Right lobe of liver (tissue), 6 donors: ENCODE measurements at regions not wholly inside any gene's neighbourhood (a gene's known extent, or its start where the extent isn't known, plus 50 kb on each side); places are given as distances from the start of the nearest gene placed in this dataset.
"Not testable (repeated sequence)": the region's sequence is repeated elsewhere in the genome, so short reads cannot be mapped to it uniquely, and the experiment has no call there.

ENCODE experiments used
- ATAC-seq, 4 donors: fragments of 200-7000 bp; cut with Tn5 transposase; one replicate each; pipeline ENCODE4 v1.9.1; 2020; ENCODE audit warnings: mild to moderate bottlenecking in 4 of 4, moderate library complexity in 4 of 4
- DNase-seq, 3 donors: peaks; one replicate each; pipeline ENCODE4 v3.0.0-alpha.2; 2020
- H3K27ac ChIP-seq, 3 donors: fragments of 200-600 bp; one replicate each; pipeline ENCODE4 v1.8.0; 2022
- H3K27me3 ChIP-seq, 2 donors: fragments of 200-600 bp; one replicate each; pipeline ENCODE4 v1.8.0; 2022
- H3K36me3 ChIP-seq, 4 donors: fragments of 200-600 bp; sonication (generic) in 1 of 4; one replicate each; pipeline versions ENCODE4 v1.5.1 to v1.8.0; 2017 to 2022; ENCODE audit warnings: control low read depth in 1 of 4
- H3K4me1 ChIP-seq, 4 donors: fragments of 200-600 bp; sonication (generic) in 1 of 4; one replicate each; pipeline versions ENCODE4 v1.5.1 to v1.8.0; 2017 to 2022; ENCODE audit warnings: control low read depth in 1 of 4
- H3K4me3 ChIP-seq, 3 donors: fragments of 200-600 bp; one replicate each; pipeline ENCODE4 v1.8.0; 2022
- H3K9me3 ChIP-seq, 4 donors: fragments of 200-600 bp; sonication (generic) in 1 of 4; one replicate each; pipeline versions ENCODE4 v1.5.1 to v1.8.0; 2017 to 2022; ENCODE audit warnings: control low read depth in 1 of 4
- WGBS: methylation state at CpG from one replicate; pipeline ENCODE4 v1.1.6; 2018; ENCODE audit warnings: low coverage, low lambda C conversion rate; ENCODE audit not compliant: insufficient coverage; ENCODE audit errors: missing lambda C conversion rate; 5-methylcytosine and 5-hydroxymethylcytosine counted together
- intact Hi-C, 2 donors: fragments of 100-400 bp; cut with DNase I; formaldehyde crosslinking; loops; one replicate each; pipeline versions ENCODE4 v1.11.2 to v1.14.1; 2022
- TF ChIP-seq, protein P1 (sequence below), 4 donors: fragments of 200-600 bp in 3 of 4; fragments of 450-650 bp in 1 of 4; IDR thresholded peaks; one replicate each; pipeline versions ENCODE4 v1.5.1 to v1.8.0; 2016 to 2022; ENCODE audit warnings: antibody characterized with exemption in 4 of 4, mild to moderate bottlenecking in 2 of 4
- donor health status: DM: no; HTN: yes; CAD: no.
- donor health status: DM: no; HTN: no; CAD: no.
- donor health status: DM: no; HTN: no; CAD: no.
- donor health status: DM: no; HTN: yes; CAD: no.
- donor health status: DM: no; HTN: yes; CAD: no.

DNA sequence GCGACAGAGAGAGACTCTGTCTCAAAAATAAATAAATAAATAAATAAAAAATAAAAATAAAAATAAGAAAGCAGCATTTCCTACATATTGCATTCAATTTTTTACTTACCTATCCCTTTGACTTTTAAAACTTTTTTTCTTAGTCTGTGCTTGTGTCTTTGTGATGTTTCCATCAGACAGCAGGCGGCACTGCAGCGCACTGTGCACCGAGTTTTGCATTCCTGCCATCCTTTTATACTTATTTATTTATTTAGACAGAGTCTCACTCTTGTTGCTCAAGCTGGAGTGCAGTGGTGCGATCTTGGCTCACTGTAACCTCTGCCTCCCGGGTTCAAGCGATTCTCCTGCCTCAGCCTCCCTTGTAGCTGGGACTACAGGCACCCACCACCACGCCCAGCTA, 203.9 kb downstream of the SPATA31A1 start:
- ATAC-seq (peak in 3 of 4 donors; percentile 50 to 58 (median 57)), DNase-seq (peak in 1 of 3 donors; percentile 32)
- not testable (repeated sequence) for H3K4me1 ChIP-seq

DNA sequence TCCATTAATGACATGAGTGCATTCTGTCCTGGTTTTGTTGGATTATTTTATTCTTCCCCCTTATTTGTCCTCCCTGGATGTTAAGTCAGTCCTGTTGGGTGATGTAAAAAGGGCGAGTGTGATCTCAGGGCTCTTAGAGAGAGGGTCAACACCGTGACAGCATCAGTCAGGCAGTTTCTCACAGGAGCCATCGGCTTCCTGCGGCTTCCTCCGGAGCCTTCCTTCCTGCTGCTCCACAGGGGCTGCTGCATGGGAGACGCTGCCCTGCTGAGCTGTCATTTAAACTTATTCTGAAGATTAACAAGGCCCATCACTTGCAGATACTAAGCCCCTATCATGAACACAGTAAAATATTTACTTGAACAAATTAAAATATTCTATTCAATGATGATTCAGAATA, 211.3 kb downstream of the SPATA31A1 start:
- DNase-seq, H3K4me3 ChIP-seq, H3K27ac ChIP-seq, H3K4me1 ChIP-seq, H3K9me3 ChIP-seq, intact Hi-C loops, H3K36me3 ChIP-seq, H3K27me3 ChIP-seq: not testable (repeated sequence)
- peak in 1 of 4 donors; percentile 21 for ATAC-seq
- WGBS: 0% methylated on average over 6 of the region's 6 CpGs

More for the DNA sequence above, 203.9 kb downstream of the SPATA31A1 start:
- H3K27ac ChIP-seq, H3K9me3 ChIP-seq, H3K27me3 ChIP-seq, H3K36me3 ChIP-seq, intact Hi-C loops, H3K4me3 ChIP-seq: not testable (repeated sequence)
- 62% methylated on average over 7 of the region's 8 CpGs for WGBS
- TF ChIP-seq, protein P1, sequence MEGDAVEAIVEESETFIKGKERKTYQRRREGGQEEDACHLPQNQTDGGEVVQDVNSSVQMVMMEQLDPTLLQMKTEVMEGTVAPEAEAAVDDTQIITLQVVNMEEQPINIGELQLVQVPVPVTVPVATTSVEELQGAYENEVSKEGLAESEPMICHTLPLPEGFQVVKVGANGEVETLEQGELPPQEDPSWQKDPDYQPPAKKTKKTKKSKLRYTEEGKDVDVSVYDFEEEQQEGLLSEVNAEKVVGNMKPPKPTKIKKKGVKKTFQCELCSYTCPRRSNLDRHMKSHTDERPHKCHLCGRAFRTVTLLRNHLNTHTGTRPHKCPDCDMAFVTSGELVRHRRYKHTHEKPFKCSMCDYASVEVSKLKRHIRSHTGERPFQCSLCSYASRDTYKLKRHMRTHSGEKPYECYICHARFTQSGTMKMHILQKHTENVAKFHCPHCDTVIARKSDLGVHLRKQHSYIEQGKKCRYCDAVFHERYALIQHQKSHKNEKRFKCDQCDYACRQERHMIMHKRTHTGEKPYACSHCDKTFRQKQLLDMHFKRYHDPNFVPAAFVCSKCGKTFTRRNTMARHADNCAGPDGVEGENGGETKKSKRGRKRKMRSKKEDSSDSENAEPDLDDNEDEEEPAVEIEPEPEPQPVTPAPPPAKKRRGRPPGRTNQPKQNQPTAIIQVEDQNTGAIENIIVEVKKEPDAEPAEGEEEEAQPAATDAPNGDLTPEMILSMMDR (IDR thresholded peaks at IDR 0.05): peak in 2 of 4 donors; percentile 13 to 23

DNA sequence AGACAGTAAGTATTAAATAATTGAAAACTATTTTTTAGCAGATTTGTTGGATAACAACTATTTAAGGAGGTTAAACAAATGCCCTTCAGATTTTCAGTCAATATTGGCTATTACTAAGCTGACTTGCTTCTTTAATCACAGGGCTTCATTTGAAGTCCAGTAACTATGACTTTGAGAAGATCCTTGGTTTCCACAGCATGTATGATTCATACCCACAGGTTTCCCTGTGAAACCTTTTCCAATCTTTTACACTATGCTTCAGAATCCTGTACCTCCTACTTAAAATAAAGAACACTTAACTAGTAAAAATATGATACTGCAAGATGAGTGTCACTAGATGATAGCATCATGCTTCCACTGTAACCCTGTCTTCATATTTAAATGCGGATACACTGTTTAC, 211.9 kb downstream of the SPATA31A1 start:
- ATAC-seq, H3K27me3 ChIP-seq, H3K4me1 ChIP-seq, intact Hi-C loops, H3K9me3 ChIP-seq, H3K36me3 ChIP-seq, H3K4me3 ChIP-seq, DNase-seq, H3K27ac ChIP-seq: not testable (repeated sequence)
- WGBS: 100% methylated on average over 1 of the region's 1 CpG

DNA sequence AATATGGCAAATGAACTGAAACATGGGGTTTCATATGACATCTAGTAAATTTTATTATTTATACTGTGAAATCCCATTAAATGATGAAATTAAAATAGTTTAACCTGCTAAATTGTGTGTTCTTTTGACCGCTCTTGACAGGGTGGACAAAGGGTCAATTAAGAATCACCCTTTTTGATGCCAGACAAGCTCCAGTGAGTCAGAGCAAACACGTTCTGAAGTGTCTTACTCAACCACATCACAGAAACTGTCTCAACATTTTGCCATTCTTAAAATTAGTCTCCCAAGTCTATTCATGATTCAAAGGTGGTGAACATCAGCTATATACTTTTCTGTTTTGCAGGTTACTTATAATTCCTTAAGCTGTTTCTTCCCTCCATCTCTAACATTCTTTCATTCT, 213.4 kb downstream of the SPATA31A1 start:
- 40% methylated on average over 1 of the region's 2 CpGs for WGBS
- DNase-seq, H3K4me3 ChIP-seq, H3K4me1 ChIP-seq, ATAC-seq, H3K27me3 ChIP-seq, H3K27ac ChIP-seq, intact Hi-C loops, H3K9me3 ChIP-seq, H3K36me3 ChIP-seq: not testable (repeated sequence)

DNA sequence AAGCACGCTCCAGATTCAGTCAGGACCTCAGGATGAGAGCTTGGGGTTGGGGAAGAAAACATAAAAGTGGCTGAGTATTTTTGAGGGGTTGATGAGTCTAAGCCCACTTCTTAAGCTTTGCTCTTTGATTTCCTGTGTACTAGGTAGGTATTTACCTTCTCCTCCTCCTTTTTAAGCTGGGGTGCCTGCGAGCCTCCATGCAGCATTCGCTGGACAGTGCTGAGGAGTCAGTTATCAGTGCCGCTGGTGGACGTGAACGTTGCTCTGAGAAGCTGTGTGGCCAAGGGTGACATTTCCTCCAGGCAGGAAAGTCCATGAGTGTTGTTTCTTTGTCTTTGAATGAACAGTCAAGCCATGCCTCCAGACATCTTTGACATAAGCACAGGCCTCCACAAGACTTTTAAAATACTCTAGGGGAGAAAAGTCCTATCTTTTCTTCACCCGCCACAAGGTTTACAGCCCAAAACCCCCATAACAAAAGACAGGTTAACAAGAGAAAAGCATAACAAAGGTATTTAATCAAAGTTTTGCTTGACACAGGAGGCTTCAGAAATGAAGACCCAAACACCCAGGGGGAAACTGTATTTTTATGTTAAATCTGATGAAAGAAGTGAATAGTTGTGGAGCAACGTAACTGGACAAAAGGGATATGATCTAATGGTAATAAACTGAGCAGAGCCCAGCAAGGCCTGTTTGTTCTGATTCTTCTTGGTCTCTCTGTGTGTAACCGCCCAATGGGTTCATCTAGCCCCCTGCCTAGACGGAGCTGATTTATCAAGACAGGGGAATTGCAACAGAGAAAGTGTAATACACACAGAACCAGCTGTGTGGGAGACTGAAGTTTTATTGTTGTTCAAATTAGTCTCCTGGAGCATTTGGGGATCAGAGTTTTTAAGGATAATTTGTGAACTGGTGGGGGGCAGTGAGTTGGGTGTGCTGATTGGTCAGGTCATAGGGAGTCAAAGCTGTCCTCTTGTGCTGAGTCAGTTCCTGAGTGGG, 217.9 kb downstream of the SPATA31A1 start:
- DNase-seq, H3K4me3 ChIP-seq, H3K27ac ChIP-seq, intact Hi-C loops, H3K36me3 ChIP-seq, H3K27me3 ChIP-seq, H3K4me1 ChIP-seq, H3K9me3 ChIP-seq: not testable (repeated sequence)
- ATAC-seq: peak in 1 of 4 donors; percentile 30
- WGBS: 23% methylated on average over 2 of the region's 10 CpGs

DNA sequence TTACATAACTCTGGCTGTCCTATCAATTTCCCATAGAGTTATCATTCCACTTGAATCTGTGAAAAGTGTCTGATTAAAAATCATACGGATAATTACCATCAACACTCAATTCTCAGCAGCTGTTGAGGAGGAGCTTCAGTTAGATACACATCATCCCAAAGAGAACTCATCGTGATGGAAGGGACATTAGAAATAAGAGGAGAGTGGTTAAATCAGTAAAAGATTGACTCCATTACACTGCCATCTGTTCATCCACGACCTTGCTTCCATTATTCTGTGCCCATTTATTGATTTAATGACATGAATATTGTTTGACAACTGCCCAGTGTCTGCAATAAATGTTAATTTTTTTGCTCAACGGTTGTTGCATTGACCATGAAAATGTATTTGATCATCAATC, 223.5 kb downstream of the SPATA31A1 start:
- DNase-seq, H3K27me3 ChIP-seq, H3K36me3 ChIP-seq, H3K4me1 ChIP-seq, H3K4me3 ChIP-seq, ATAC-seq, intact Hi-C loops, H3K9me3 ChIP-seq, H3K27ac ChIP-seq: not testable (repeated sequence)
- WGBS: 46% methylated on average over 3 of the region's 4 CpGs

DNA sequence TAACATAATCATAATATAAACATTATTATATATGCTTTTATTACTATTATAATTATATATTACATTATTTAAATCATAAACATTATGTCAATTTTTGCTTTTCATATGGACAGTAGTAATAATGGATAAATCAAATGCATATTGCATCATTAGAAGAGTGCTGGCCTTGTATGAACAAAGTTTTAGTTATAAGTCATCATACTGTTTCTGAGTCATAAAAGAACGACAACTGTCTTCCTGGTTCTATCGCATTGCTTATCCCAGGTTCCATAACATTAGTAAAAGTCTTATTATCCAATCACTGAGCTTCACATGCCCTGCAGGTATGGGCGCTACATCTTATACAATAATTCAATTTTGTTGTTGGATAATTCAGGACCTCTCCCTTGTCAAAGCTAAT, 225.8 kb downstream of the SPATA31A1 start:
- H3K4me3 ChIP-seq, DNase-seq, H3K9me3 ChIP-seq, H3K27ac ChIP-seq, H3K36me3 ChIP-seq, H3K27me3 ChIP-seq, H3K4me1 ChIP-seq, intact Hi-C loops, ATAC-seq: not testable (repeated sequence)
- 84% methylated on average over 3 of the region's 3 CpGs for WGBS

DNA sequence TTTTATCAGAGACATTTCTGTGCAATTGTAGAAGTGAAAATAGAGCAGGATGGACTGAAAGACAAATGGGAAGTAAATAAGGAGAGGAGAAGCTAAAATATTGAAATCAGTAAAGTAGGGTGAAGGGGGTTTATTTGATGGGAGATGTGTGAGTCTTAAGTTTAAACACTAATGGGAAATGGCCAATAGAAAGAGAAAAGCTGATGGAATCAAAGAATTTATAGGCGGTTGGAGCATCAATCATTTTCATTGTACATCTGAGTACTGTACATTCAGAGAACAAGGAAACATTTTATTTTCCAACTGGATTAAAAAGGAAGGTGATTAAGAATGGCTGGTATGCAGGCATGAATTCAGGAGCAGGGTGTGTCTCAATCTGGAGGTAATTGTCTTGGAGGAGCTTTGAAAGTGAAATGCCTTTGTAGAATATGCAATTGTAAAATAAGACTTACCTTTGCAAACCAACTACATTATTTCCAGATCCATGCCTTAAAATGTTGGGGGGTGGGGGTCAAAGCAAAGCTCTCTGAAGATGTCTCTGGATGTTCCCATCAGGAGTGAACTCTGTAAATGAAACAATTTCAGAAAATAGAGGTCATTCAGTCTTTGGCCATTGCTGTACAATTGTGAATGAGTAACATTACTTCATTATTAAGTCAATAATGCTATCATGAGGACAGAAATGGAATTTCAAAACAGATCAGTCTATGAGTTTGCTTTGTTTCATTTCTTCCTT, 227.4 kb downstream of the SPATA31A1 start:
- DNase-seq, H3K27me3 ChIP-seq, H3K4me1 ChIP-seq, ATAC-seq, intact Hi-C loops, H3K27ac ChIP-seq, H3K36me3 ChIP-seq, H3K9me3 ChIP-seq, H3K4me3 ChIP-seq: not testable (repeated sequence)
- 43% methylated on average over 1 of the region's 1 CpG for WGBS

DNA sequence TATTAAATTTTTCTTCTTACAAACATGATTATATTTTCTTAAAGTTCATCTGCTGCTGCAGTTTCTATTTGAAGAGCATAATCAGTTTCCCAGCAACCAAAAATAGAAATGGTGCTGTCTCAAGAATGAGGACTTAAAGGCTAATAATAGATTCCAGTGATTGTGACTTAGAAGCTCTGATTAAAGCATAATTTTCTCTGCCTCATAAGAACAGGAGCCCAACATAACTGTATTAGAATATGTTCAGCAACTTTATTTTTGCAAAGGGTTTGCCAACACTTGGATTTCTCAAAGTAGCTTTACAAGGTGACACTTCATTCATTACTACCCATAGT, 227.9 kb downstream of the SPATA31A1 start:
- DNase-seq, intact Hi-C loops, ATAC-seq: not testable (repeated sequence)

DNA sequence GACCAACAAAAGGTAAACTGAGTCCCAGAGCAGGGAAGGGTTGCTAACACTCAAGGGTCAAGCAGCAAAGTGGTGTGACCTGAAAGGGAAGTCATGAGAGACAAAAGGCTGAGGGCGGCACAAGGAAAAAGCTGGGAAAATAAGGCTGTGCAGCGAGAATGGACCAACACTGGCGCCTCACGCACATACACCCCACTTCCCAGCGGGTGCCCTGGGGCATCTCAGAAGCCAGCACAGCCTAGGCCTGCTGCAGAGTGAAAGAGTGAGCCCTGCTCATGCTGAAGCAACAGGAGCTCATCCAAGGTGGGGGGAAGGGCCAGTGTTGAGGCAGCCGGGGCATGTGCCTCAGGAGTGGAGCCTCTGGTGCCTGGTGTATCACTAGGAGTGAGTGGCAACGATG, 229.8 kb downstream of the SPATA31A1 start:
- WGBS: 94% methylated on average over 5 of the region's 7 CpGs
- not testable (repeated sequence) for DNase-seq

More for the DNA sequence above, 227.9 kb downstream of the SPATA31A1 start:
- H3K9me3 ChIP-seq, H3K27ac ChIP-seq, H3K4me1 ChIP-seq, H3K27me3 ChIP-seq, H3K4me3 ChIP-seq, H3K36me3 ChIP-seq: not testable (repeated sequence)

More for the DNA sequence above, 229.8 kb downstream of the SPATA31A1 start:
- H3K4me3 ChIP-seq, H3K27me3 ChIP-seq, intact Hi-C loops, H3K36me3 ChIP-seq, H3K27ac ChIP-seq, H3K9me3 ChIP-seq, H3K4me1 ChIP-seq: not testable (repeated sequence)
- ATAC-seq: peak in 2 of 4 donors; percentile 11 to 40
